HL-60 (cell line): ENCODE measurements at regions not wholly inside any gene's neighbourhood (a gene's known extent, or its start where the extent isn't known, plus 50 kb on each side); places are given as distances from the start of the nearest gene placed in this dataset.

Source experiments
- DNase-seq, 2 experiments: peaks; one replicate each; pipeline ENCODE4 v3.0.0-alpha.2; 2010 to 2020; ENCODE audit warnings: low read depth in 1 of 2, low spot score in 1 of 2
- H3K27ac ChIP-seq: fragments of 250-450 bp; sonication (Bioruptor Pico); replicated peaks from 2 replicates; pipeline ENCODE4 v1.5.1; 2020; ENCODE audit warnings: mild to moderate bottlenecking, moderate library complexity
- H3K27me3 ChIP-seq: fragments of 250-450 bp; sonication (Bioruptor Pico); 2 replicates; pipeline ENCODE4 v1.5.1; 2021; ENCODE audit warnings: mild to moderate bottlenecking, moderate library complexity; ENCODE audit not compliant: insufficient read depth, poor library complexity, severe bottlenecking
- H3K4me3 ChIP-seq: replicated peaks from 2 replicates; pipeline ENCODE4 v1.5.1; 2011; ENCODE audit warnings: mild to moderate bottlenecking, control low read depth, low read length; ENCODE audit not compliant: insufficient read depth
- CTCF ChIP-seq: IDR thresholded peaks from one replicate; pipeline ENCODE4 v1.5.1; 2011; ENCODE audit warnings: low read length, control low read depth, inconsistent platforms; ENCODE audit not compliant: insufficient read depth
- GABPA ChIP-seq: IDR thresholded peaks from 2 replicates; pipeline ENCODE4 v1.6.1; 2012; ENCODE audit warnings: low read depth
- POLR2AphosphoS5 ChIP-seq: IDR thresholded peaks from 2 replicates; pipeline ENCODE4 v1.6.1; 2012; ENCODE audit warnings: low read depth
- REST ChIP-seq: IDR thresholded peaks from 2 replicates; pipeline ENCODE4 v1.6.1; 2012; ENCODE audit warnings: low read depth; ENCODE audit not compliant: insufficient replicate concordance
- SPI1 ChIP-seq: IDR thresholded peaks from 2 replicates; pipeline ENCODE4 v1.6.1; 2012; ENCODE audit warnings: low read depth, mild to moderate bottlenecking, borderline replicate concordance

- DNase-seq = no peak
- TF ChIP-seq SPI1 = no peak
- no peak for TF ChIP-seq CTCF
- TF ChIP-seq REST = no peak
- no peak for TF ChIP-seq POLR2AphosphoS5
- no peak for TF ChIP-seq GABPA
These were observed 658.2 kb upstream of the SALL3 start for GRCh38 chr18:78321402-78321801.

GRCh38 chr18:78323453-78324197 is 656.0 kb upstream of the SALL3 start:
- H3K27ac ChIP-seq = no peak overlapping the region
- no peak for DNase-seq
- H3K4me3 ChIP-seq = no peak overlapping the region
- peaks cover 2% of the 10 kb centered on the region for H3K27me3 ChIP-seq
- no peak for TF ChIP-seq CTCF

More at GRCh38 chr18:78321402-78321801, 658.2 kb upstream of the SALL3 start:
- Histone ChIP-seq H3K4me3 (no peak overlapping the region), H3K27me3 (peaks cover 2% of the 10 kb centered on the region), H3K27ac (no peak overlapping the region)

GRCh38 chr18:78327643-78328042 is 652.0 kb upstream of the SALL3 start:
- peaks cover 2% of the 10 kb centered on the region for H3K27me3 ChIP-seq
- TF ChIP-seq SPI1 = no peak
- TF ChIP-seq CTCF = no peak
- TF ChIP-seq REST = no peak
- TF ChIP-seq POLR2AphosphoS5 = no peak
- TF ChIP-seq GABPA = no peak
- DNase-seq = no peak
- H3K4me3 ChIP-seq = no peak overlapping the region
- H3K27ac ChIP-seq = no peak overlapping the region

GRCh38 chr18:78330766-78331165 is 648.9 kb upstream of the SALL3 start:
- H3K27me3 ChIP-seq = no peaks in the 10 kb centered on the region
- TF ChIP-seq CTCF (no peak), SPI1 (no peak), POLR2AphosphoS5 (no peak), GABPA (no peak), REST (no peak)
- no peak overlapping the region for H3K27ac ChIP-seq
- no peak for DNase-seq
- H3K4me3 ChIP-seq = no peak overlapping the region
